ENCODE measurements at regions not wholly inside any gene's neighbourhood (a gene's known extent, or its start where the extent isn't known, plus 50 kb on each side); places are given as distances from the start of the nearest gene placed in this dataset.

DNA sequence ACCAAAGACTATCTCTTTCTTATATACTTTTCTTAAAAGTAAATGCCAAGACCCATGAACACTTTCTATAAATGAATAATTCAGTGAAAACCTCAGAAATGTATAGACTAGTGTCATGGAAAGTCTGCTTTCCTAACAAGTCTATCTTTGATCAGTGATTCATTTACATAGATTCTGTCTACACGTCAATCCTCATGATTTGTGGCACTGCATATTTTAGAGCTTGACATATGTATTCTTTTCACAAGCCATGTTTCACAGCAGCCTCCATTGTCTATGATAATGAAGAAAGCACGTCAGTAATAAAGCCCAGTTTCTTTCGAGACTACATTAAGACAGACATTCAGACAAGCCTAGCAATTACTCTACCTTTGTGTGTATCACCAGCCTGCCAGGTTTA lies 486.6 kb downstream of the IRS1 start:
- Histone ChIP-seq H3K27me3 (no peaks in the 10 kb centered on the region), H3K36me3 (no peaks in the 10 kb centered on the region), H3K4me3 (no peak overlapping the region), H3K9me3 (no peaks in the 10 kb centered on the region), H3K4me1 (no peaks in the 10 kb centered on the region), H3K27ac (no peak overlapping the region)
- DNase-seq (ENCODE audit: low spot score in 2 of 2), result no peak
- WGBS, result 82% methylated on average over 3 of the region's 3 CpGs
- no peak for TF ChIP-seq POLR2AphosphoS5 (IDR thresholded peaks at IDR 0.05)
- no peak for TF ChIP-seq POLR2A (IDR thresholded peaks at IDR 0.05)
- TF ChIP-seq, protein P1, sequence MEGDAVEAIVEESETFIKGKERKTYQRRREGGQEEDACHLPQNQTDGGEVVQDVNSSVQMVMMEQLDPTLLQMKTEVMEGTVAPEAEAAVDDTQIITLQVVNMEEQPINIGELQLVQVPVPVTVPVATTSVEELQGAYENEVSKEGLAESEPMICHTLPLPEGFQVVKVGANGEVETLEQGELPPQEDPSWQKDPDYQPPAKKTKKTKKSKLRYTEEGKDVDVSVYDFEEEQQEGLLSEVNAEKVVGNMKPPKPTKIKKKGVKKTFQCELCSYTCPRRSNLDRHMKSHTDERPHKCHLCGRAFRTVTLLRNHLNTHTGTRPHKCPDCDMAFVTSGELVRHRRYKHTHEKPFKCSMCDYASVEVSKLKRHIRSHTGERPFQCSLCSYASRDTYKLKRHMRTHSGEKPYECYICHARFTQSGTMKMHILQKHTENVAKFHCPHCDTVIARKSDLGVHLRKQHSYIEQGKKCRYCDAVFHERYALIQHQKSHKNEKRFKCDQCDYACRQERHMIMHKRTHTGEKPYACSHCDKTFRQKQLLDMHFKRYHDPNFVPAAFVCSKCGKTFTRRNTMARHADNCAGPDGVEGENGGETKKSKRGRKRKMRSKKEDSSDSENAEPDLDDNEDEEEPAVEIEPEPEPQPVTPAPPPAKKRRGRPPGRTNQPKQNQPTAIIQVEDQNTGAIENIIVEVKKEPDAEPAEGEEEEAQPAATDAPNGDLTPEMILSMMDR (IDR thresholded peaks at IDR 0.05), result no peak
- TF ChIP-seq EP300 (IDR thresholded peaks at IDR 0.05), result no peak

DNA sequence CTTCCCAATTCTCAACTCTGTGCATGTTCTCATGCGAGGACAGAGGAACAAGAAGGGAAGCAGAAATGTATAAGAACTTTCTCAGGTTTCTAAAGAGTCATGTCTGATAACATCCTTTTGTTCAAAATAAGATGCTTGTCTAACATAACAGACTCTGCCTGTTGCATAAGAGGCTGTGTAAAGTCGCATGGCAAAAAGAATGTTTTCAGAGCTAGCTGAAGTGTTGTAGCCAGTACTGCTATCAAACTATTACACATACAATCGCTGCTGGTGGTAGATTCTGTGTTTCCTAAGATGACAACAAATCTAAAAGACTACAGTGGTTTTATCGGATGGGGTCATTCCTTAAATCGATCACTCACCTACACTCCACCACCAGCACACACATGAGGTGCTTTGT lies 487.5 kb downstream of the IRS1 start:
- H3K27ac ChIP-seq, result no peak overlapping the region
- 94% methylated on average over 5 of the region's 5 CpGs for WGBS
- no peaks in the 10 kb centered on the region for H3K4me1 ChIP-seq
- no peaks in the 10 kb centered on the region for H3K9me3 ChIP-seq
- H3K27me3 ChIP-seq, result no peaks in the 10 kb centered on the region
- H3K4me3 ChIP-seq, result no peak overlapping the region
- H3K36me3 ChIP-seq, result no peaks in the 10 kb centered on the region
- no peak for DNase-seq (ENCODE audit: low spot score in 2 of 2)
- TF ChIP-seq, protein P1 (IDR thresholded peaks at IDR 0.05), result no peak
- TF ChIP-seq POLR2A (IDR thresholded peaks at IDR 0.05), result no peak
- TF ChIP-seq POLR2AphosphoS5 (IDR thresholded peaks at IDR 0.05), result no peak
- TF ChIP-seq EP300 (IDR thresholded peaks at IDR 0.05), result no peak

DNA sequence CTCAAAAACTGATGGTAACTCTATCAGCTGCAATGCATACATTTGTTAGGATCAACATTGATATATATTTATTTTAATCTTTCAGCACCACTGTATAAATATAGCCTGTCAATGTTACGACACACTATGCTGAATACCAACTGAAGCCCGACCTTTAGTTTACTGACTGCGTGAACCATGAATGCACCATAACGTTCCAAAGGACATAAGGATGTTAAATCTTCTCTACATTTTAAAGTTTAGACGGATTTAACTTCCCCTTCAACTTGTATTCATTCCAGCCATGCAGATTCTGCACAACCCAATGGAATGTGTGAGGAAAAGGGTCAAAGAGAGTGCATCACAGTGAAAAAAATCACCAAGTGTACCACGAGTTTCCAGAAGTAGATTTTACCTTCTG lies 489.5 kb downstream of the IRS1 start:
- H3K4me3 ChIP-seq, result no peak overlapping the region
- H3K27me3 ChIP-seq, result no peaks in the 10 kb centered on the region
- no peaks in the 10 kb centered on the region for H3K4me1 ChIP-seq
- TF ChIP-seq POLR2A (IDR thresholded peaks at IDR 0.05), result no peak
- no peak for TF ChIP-seq POLR2AphosphoS5 (IDR thresholded peaks at IDR 0.05)
- TF ChIP-seq EP300 (IDR thresholded peaks at IDR 0.05), result no peak
- TF ChIP-seq, protein P1 (IDR thresholded peaks at IDR 0.05), result no peak
- 75% methylated on average over 6 of the region's 6 CpGs for WGBS
- DNase-seq (ENCODE audit: low spot score in 2 of 2), result no peak
- H3K27ac ChIP-seq, result no peak overlapping the region
- no peaks in the 10 kb centered on the region for H3K36me3 ChIP-seq
- no peaks in the 10 kb centered on the region for H3K9me3 ChIP-seq

DNA sequence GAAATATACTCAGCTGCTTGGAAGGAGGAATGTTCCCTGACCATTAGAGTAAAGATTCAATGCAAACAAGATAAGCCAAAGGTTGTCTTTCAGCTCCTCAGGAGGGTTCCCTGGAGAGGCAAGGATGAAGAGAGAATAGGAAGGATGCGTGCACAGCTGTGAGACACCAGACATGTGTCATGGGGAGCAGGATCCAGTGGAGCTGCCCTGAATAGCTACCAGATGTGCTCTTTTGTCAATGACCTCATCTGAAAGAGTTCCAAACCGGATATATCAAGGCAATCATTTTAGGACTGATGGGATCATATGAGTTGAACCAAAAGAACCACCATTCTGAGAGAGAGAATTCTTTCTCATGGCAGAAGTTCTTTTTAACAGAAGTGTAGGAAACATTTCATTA lies 490.6 kb downstream of the IRS1 start:
- Histone ChIP-seq H3K4me3 (no peak overlapping the region), H3K4me1 (no peaks in the 10 kb centered on the region), H3K9me3 (no peaks in the 10 kb centered on the region), H3K27me3 (no peaks in the 10 kb centered on the region), H3K36me3 (no peaks in the 10 kb centered on the region), H3K27ac (no peak overlapping the region)
- TF ChIP-seq POLR2AphosphoS5 (IDR thresholded peaks at IDR 0.05), result no peak
- TF ChIP-seq, protein P1 (IDR thresholded peaks at IDR 0.05), result no peak
- no peak for TF ChIP-seq EP300 (IDR thresholded peaks at IDR 0.05)
- TF ChIP-seq POLR2A (IDR thresholded peaks at IDR 0.05), result no peak
- DNase-seq (ENCODE audit: low spot score in 2 of 2), result no peak
- WGBS, result 41% methylated on average over 2 of the region's 2 CpGs

DNA sequence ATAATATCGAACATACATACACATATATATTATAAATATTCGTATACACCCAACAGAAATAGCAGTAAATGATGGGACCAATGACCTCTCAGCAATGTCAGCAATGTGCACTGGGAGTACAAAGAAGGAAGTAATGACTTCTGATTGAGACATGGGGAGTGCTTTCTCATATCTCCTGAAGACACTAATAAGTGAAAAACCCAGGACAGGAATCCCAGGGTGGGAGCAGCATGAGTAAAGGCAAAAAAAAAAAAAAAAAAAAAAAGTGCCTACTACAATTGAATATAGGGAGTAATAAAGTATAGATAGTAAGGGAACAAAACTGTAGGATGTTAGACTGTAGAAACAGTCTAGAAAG lies 491.3 kb downstream of the IRS1 start:
- TF ChIP-seq POLR2A (IDR thresholded peaks at IDR 0.05), result no peak
- TF ChIP-seq, protein P1 (IDR thresholded peaks at IDR 0.05), result no peak
- TF ChIP-seq POLR2AphosphoS5 (IDR thresholded peaks at IDR 0.05), result no peak
- TF ChIP-seq EP300 (IDR thresholded peaks at IDR 0.05), result no peak
- no peak overlapping the region for H3K4me3 ChIP-seq
- 85% methylated on average over 2 of the region's 2 CpGs for WGBS

More for the DNA sequence above, 491.3 kb downstream of the IRS1 start:
- no peaks in the 10 kb centered on the region for H3K27me3 ChIP-seq
- H3K9me3 ChIP-seq, result no peaks in the 10 kb centered on the region
- no peaks in the 10 kb centered on the region for H3K36me3 ChIP-seq
- H3K27ac ChIP-seq, result no peak overlapping the region
- no peak for DNase-seq (ENCODE audit: low spot score in 2 of 2)
- H3K4me1 ChIP-seq, result no peaks in the 10 kb centered on the region
